HG03521 (cell line): ENCODE measurements at regions not wholly inside any gene's neighbourhood (a gene's known extent, or its start where the extent isn't known, plus 50 kb on each side); places are given as distances from the start of the nearest gene placed in this dataset.

Experiments used
- ATAC-seq: cut with Tn5 transposase; IDR thresholded peaks from one replicate; pipeline ENCODE4 v1.9.1; 2021; ENCODE audit warnings: mild to moderate bottlenecking, moderate library complexity; ENCODE audit not compliant: unreplicated experiment

DNA sequence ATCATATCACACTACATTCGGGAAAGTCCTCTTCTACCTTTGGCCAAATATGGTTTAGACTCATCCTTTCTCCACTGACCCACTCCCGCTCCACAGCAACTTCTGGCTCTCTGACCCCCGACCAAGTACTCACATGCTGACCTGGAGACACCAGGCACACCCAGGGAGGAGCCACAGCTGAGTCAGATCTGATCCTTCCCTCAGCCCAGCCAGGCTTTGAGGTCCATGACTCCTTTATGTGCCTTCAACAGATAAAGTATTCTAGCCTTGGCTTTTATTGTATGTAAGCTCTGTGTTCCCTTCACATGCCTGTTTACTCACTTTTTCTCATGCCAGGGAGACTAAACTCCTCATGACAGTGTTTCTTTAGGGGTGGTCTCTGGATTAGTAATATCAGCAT, 166.9 kb upstream of the UMPS start:
- no peak for ATAC-seq

DNA sequence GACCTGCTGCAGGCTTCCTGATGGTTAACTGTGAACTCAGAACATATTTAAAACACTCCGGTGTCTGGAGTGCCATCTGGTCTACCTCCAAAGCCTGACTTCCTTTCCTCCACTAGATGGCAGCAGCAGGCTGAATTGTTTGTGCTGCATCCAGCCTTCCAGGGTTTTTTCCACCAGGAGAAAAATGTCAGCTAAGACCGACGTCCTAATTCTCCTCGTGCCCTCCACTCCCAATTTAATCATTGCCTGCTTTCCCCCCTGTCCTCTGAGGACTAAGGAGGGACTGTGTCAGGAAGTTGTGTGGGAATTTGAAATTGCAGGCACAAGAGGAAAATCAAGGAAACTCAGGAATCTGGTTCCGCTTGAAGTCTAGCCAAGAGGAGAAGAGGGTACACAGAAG, 165.2 kb upstream of the UMPS start:
- no peak for ATAC-seq

GRCh38 chr3:124565551-124565950, 164.7 kb upstream of the UMPS start:
- no peak for ATAC-seq

- no peak for ATAC-seq
Observed at GRCh38 chr3:124566701-124567100, 163.6 kb upstream of the UMPS start.

DNA sequence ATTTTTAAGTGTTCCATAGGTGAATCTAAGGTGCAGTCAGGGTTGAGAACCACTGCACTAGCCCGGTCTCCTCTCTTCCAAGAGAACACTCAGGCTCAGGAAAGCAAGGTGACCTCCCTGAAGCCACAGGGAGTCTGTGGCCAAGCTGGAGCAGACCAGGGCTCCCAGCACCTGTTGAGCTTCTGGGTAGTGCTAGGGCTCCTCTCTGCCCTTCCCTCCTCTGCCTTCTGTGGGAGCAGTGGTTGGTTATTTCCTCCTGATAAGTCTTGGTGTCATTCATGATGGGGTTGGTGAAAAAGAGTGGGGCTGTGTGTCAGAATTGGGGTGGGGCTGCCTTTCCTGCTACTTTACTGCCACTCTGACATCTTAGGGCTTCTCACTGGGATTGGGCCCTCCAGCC, 163.1 kb upstream of the UMPS start:
- no peak for ATAC-seq

GRCh38 chr3:124569761-124570160, 160.5 kb upstream of the UMPS start:
- ATAC-seq = no peak

DNA sequence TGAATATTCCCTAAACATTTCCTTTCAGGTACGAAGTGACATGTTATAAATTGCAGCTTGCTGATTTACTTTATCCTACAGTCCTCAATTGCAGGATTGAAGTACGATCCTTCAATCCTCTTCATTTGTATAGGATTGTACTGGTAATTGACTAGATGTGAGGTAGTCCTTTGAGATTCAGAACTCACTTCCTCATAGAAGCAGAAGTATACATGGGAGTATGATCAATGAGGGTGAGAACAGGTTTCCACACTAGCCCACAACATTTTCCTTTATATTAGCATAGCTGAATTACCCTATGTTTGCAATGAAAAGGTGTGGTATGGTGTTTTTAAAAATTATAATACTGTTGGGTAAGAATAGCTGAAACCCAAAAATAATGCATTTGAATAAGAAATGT, 160.0 kb upstream of the UMPS start:
- no peak for ATAC-seq

DNA sequence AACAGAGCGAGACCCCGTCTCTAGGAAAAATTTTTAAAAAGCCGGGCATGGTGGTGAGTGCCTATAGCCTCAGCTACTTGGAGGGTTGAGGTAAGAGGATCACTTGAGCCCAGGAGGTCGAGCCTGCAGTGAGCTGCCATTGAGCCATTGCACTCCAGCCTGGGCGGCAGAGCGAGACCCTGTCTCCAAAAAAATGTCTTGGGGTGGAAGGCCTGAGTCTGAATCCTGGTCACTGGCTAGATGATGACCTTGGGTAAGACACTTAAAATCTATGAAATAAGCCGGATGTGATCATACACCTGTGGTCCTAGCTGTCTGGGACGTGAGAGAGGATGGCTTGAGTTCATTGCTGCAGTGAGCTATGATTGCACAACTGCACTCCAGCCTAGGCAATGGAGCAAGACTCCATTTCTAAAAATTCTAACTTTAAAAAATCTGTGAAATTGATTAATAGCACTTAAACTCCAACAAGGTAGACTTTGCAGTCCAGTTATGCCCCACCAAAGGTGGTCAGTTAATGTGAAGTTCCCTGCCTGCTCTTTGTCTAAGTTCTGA, 157.3 kb upstream of the UMPS start:
- no peak for ATAC-seq

DNA sequence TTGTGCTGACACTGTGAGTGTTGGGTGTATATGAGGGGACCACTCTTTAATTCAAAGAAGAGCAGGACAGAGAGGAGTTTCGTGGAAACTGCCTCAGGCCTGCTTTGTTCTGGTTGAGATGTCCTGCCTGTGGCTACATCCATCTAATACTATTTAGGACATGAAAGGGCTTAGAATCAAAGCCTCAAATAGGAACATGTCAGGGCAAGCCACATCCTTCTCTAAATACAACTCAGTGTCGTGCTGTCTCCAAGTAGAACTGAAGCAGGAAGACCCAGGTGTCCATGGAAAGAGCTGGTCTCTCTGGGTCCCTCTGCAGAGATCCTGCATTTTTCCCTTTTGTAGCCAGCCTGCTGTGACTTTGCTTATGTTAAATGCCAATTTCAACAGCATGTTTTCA, 156.2 kb upstream of the UMPS start:
- ATAC-seq = no peak

GRCh38 chr3:124576565-124577493, 153.4 kb upstream of the UMPS start:
- ATAC-seq = no peak

DNA sequence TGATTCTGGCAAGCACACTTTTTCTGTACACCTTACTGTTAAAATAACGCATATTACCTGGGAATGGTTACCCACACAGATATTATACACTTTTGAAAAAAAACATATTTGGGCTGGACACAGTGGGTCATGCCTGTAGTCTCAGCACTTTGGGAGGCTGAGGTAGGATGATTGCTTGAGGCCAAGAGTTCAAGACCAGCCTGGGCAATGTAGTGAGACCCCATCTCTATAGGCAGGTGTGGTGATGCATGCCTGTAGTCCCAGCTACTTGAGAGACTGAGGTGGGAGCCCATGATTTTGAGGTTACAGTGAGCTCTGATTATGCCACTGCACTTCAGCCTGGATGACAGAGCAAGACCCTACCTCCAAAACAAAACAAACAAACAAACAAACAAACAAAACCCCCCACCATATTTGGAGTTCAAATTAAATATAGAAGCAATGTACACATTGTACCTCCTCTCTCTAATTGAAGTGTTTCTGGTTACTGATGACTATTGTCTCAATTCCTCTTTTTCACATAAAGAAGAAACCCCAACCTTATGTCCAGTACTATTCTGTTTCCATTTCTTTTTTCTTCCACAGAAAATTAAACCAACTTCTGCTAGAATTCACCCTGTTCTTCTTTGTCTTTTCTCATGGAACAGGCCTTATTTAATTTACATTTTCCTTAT, 152.6 kb upstream of the UMPS start:
- ATAC-seq = peak; percentile 59

- ATAC-seq = no peak
Observed at GRCh38 chr3:124579641-124580040, 150.6 kb upstream of the UMPS start.

GRCh38 chr3:124582196-124582595, 148.1 kb upstream of the UMPS start:
- no peak for ATAC-seq

GRCh38 chr3:124582621-124583395, 147.4 kb upstream of the UMPS start:
- ATAC-seq = no peak

GRCh38 chr3:124584245-124584551, 146.1 kb upstream of the UMPS start:
- no peak for ATAC-seq

- ATAC-seq = no peak
Observed at GRCh38 chr3:124584552-124585391, 145.5 kb upstream of the UMPS start.

- no peak for ATAC-seq
Observed at GRCh38 chr3:124586126-124587052, 143.9 kb upstream of the UMPS start.

- ATAC-seq = no peak
Observed at GRCh38 chr3:124587053-124587408, 143.2 kb upstream of the UMPS start.

- ATAC-seq = no peak
Observed at GRCh38 chr3:124588036-124588435, 142.2 kb upstream of the UMPS start.

DNA sequence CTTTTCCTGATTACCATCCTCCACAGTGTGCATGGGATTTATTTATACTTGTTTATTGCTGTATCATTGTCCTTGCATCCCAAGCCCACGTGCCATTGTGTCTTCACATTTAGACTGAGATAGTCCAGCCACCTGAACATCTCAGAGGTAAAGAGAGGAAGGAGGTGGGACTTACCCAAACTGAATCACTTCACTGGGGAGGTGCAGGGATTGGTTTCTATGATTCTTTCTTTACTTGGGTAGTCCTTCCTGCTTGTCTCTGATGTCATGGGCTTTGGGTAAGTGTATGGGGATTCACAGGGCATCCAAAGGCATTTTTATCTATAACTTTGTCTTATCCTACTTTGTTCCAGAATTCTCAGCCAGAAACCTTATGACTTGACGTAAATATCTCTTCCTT, 141.5 kb upstream of the UMPS start:
- no peak for ATAC-seq
